HG03342 (cell line): ENCODE measurements at regions not wholly inside any gene's neighbourhood (a gene's known extent, or its start where the extent isn't known, plus 50 kb on each side); places are given as distances from the start of the nearest gene placed in this dataset.

Experiments
- ATAC-seq: cut with Tn5 transposase; IDR thresholded peaks from one replicate; pipeline ENCODE4 v1.9.1; 2021; ENCODE audit warnings: mild to moderate bottlenecking, moderate library complexity; ENCODE audit not compliant: unreplicated experiment

DNA sequence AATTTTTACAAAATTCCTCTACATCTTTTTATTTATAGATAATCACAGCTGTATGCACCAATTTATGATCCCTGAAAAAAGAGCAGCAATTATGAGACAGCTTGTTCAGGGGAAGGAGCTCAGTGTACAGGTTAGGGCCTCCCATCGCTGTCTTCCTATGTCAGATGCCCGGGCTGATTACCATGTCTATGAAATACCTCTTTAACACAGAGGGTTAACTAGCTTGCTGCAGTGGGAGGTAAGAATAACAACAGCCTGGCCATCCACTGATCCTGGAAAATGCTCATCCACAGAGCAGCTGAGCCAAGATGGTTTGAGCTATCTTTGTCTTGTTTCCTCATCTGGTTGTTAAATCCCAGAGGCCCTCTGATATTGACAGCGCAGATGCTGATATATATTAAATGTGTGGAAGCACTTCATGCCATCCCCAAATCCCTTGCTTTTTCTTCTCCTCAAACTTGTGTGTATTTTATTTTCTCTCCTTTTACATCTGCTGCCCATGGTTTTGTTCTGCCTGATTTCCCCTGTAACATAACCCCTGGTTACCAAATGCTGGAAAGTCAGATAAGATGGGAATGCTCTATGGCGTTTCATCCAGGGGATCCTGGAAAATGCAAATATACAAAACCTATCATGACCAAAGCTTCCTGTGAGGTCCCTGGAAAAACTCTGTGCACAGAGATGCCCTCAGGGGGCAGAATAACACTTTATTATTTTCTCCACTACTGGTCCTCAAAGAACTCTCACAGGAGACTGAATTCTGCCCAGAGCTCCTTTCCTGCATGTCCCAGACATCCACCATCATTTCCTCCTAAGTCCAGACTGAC is 85.8 kb upstream of the PUDP start:
- no peak for ATAC-seq

DNA sequence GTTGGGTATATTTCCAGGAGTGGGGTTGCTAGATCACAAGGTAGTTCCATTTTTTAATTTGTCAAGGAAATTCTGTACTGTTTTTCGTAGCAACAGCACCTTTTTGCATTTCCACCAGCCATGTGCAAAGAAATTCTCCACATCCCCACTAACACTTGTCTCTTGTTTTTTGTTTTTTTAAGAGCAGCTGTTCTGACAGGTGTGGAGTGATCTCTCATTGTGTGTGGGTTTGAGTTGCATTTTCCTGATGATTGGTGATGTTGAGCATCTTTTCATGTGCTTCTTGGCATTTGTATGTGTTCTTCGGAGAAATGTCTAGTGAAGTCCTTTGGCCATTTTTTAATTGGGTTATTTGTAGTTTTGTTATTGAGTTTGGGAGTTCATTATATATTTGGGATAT is 80.3 kb upstream of the PUDP start:
- ATAC-seq = no peak

DNA sequence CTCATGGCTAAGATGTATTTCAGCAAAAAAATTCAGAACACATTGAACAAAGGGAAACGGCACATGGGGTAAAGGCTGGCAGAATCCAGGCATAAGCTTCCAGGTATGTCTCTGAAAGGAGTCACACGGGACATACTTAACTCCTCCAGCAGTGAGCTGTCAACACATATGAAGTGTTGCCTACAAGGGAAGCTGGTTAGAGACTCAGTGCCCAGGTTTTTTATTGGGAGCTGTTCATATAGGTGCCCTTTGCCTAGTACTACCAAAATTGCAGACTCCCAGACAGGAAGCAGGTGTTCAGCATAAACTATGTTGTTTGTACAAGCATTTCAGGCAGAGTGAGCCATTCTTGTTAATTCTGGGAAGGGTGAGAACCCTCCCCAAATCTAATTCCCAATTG is 77.4 kb upstream of the PUDP start:
- ATAC-seq = no peak

DNA sequence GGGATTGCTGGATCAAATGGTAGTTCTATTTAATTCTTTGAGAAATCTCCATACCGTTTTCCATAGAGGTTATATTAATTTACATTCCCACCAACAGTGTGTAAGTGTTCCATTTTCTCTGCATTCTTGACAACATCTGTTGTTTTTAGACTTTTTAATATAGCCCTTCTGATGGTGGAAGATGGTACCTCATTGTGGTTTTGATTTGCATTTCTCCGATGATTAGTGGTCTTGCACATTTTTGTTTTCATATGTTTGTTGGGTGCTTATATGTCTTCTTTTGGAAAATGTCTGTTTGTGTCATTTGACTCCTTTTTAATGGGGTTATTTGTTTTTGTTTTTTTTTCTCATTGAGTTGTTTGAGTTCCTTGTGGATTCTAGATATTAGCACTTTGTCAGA is 75.3 kb upstream of the PUDP start:
- no peak for ATAC-seq

DNA sequence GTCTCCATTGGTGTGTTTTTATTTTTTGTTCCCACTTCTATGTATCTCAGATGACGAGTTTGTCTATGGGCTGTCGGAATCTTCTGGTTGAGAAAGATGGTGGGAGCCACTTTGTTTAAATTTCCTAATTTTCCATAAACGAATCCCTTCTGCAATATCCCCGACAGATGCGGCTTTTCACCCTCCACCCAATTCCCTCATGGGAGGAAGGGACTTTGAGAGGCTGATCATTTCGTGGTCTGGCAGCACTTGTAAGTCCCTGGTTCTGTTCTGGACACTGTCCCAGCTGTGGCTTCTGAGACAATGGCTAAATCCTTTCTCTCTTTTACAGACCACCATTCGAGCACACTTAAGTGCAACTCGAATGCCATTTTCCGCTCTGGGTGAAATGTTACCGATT is 72.2 kb upstream of the PUDP start:
- ATAC-seq = no peak

DNA sequence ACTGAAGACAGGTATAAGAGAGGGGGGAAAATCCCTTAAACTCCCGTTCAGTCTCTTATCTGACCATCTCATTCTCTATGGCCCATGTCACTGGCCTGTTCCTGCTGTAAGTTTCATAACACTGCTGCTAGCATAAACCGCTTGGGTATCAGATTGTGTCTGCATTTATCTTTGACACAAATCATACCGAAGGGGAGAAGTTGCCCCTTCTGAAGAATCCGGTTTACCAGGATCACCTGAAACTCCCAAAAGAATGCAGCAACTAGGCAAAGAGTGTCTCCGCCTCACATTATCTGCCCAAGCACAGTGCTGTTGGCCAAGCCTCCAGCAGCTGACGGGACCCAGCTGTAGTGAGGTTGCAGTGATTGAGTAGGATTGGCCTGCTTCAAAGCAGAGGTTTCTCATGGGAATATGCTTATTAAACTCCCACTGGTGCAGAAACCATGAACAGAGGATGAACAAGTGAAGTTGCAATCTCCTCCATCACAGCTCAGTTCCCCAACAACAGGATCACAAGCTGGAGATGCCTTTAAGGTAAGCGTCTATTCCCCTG is 71.3 kb upstream of the PUDP start:
- no peak for ATAC-seq

DNA sequence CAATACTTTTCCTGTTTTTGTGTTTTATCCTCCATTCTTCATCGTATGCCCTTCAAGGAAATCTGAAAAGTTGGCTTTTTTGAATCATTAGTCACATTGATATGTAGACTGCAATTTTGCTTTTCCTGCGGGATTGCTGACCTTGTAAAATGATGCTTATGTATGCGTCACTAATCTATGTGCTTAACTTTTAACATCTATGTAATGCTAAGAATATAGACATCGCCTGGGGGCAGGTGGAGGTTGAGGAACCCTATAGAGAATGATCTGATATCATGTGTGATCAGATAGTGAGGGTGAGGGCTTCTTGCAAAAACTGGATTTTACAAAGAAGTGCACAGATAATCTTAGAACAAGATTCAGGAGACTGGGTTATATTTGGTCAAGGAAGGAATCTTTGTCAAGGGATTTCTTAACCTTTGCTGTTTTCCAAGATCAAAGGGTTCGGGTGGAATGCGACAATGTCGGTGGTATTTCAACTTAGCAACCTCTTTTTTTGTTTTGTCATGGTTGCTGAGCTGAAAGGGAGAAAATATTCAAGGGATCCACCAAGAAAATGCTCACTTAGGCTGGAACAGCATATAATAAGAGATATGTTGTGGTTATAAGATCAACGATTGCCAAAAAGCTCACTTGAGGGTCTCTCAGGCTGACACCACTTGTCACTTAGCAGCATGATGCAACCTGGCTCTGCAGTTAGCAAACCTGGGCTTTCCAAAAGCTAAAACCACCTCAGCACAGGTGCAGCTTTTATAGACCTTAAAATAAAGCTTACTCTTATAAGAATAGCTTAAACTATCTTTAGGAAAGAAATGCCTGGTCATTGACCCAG is 70.6 kb upstream of the PUDP start:
- ATAC-seq = no peak

DNA sequence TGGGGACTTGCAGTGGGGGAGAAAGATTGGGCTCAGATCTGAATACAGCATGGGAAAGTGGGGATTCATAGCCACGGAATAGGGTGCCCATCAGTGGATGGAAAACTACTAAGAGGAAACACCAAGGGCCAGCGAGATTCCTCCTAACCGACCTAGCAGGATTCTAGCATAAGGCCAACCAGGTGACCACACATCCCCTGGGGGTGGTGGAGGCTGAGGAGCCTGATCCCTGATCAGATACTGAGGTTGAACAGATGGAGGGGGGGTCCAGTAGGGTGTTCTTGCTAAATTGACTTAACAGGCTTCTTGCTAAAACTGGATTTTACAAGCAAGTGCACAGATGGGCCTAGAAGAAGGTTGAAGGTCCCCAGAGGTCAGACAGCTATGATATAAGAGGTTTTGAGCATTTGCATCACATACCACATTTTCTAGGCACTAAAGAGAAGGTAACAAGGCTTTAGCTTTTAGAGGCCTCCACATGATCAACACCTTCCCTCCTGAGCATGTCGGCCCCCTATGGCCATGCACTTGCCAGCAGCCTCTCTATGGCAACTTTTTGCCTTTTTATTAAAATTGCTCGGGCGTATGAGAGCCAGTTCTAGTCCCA is 69.1 kb upstream of the PUDP start:
- ATAC-seq = no peak

DNA sequence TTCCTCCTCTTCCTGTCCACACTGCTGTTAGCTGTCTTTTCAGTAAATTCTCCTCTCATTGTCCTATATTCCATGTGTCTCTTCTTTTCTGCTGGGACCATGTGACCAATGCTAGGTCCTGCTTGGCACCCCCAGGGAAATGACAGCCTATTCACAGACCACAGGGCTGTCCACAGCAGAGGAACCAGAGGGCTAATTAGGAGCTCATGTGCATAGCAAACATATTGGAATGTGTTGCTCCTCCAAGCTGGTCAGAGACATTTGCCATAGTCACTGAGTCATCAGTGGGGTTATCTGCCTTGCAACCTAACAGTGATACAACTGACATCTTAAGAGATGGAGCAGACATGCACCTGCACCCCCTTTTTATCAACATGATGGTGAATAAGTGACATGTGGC is 67.9 kb upstream of the PUDP start:
- no peak for ATAC-seq

DNA sequence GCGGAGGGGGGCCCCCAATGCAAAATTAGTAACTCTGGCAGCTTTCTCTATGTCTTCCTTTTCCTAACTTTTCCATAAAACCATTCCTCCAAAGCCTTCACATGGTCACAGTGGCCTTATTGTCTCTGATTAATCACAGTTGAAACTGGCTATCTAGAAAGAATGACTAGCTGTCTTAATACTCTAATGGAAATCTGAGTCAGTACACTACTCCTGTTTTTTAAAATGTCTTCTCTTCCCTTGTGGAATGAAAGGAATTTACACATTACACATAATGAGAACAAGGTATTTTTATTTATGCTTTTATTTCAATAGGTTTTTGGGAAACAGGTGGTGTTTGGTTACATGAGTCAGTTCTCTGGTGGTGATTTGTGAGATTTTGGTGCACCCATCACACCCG is 66.3 kb upstream of the PUDP start:
- no peak for ATAC-seq

DNA sequence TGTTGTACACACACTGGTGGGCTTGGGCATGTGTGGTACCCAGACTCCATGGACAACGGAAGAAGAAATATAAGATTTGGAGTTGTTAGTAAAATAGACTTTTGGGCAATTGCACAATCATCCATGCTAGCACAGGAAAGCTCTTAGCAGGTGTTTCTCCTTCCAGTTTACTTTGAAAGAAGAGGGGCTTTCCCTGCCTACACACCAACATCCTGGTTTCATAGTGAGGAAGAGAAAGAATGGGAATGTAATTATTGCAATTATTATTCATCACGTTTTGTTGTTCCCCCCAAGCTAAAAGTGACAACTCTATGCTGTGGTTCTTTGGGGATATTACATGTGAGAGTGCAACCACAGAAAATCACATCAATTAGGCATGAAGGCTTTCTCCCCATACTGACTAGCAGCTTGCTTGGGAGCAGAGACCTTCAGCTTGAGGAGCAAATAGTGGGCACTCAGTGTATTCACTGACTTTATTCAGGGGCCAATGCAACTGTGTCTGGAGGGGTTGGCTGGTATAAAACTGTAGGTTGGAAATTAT is 57.2 kb upstream of the PUDP start:
- ATAC-seq = no peak

DNA sequence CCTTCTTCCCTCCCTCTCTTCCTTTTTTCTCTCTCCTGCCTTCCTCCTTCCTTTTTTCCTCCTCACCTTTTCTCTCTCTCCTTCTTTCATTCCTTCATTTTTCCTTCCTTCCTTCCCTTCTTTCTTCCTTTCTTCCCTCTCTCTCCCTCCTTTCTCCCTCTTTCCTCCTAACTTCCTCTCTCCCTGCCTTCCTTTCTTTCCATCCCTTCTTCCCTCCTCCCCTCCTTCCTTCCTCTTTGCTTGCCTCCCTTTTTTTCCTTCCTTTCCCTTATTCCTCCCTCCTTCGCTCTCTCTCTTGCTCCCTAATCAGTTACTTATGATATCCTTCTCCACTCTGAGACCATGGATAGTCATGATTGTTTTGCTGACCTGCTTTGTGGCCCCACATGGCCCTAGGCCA is 56.7 kb upstream of the PUDP start:
- no peak for ATAC-seq

DNA sequence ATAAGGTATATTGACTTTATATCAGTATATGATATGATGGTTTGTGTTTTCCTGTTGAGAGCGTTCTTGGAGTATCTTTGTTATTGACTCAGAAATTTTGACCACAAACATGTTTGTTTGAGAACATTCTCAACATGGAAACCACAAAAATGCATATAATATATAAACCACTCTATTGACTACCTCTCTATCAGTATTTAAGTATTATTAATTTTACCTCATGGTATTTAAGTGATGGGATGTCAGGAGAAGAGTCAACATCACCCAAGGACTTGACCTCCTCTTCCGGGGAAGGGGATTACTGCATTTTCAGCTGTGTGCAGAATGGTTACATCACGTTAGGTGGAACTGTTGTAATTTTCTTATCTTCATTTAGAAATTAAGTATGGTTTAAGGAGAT is 54.3 kb upstream of the PUDP start:
- ATAC-seq = no peak

DNA sequence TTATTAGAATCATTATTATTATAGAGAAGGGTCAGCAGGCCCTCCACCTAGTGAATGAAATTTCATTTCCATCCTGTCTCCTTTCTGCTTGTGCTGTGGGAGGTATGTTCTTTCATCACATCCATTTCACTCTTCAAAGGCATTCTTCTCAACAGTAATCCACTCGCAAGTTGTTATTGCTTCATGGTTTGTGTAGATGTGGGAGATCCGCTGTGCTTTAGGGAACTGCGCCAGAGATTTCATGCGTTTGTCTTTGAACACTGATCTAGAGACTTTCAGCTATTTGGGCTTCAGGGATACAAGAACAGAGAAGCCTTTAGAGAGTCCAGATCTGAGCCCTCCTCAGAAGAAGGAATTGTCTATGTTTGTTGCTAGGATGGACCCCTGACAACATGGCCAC is 53.5 kb upstream of the PUDP start:
- ATAC-seq = no peak

DNA sequence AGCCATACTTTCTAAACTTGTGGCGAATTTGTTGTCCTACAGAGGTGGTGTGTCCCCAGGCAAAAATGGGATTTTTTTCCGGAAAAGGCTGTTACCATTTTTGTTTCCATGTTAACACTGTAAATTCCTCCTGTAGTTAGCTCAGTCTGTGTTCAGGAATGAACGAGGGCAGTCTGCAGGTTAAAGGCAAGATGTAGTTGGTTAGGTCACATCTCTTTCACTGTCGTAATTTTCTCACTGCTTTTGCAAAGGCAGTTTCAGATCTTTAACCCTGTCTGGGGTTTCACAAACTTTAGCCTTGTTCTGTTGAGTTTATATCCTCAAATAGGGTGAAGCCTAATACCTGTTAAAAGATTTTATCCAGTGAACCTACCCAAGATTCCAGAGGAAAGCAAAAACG is 50.5 kb upstream of the PUDP start:
- ATAC-seq = no peak
